ENCODE measurements at regions not wholly inside any gene's neighbourhood (a gene's known extent, or its start where the extent isn't known, plus 50 kb on each side); places are given as distances from the start of the nearest gene placed in this dataset.

GRCh38 chr5:4722886-4723285, 417.2 kb upstream of the ADAMTS16 start:
- TF ChIP-seq NFIC (IDR thresholded peaks at IDR 0.05): no peak
- no peak for TF ChIP-seq MAX (IDR thresholded peaks at IDR 0.05)
- no peak for TF ChIP-seq ZBTB7A (IDR thresholded peaks at IDR 0.05; ENCODE audit: low read depth)
- TF ChIP-seq TEAD4 (IDR thresholded peaks at IDR 0.05): no peak

- TF ChIP-seq RAD21 (IDR thresholded peaks at IDR 0.05; ENCODE audit: low read depth) (no peak), YY1 (IDR thresholded peaks at IDR 0.05; ENCODE audit: low read depth) (no peak), TCF12 (IDR thresholded peaks at IDR 0.05; ENCODE audit: low read depth) (no peak), EP300 (IDR thresholded peaks at IDR 0.05; ENCODE audit: borderline replicate concordance) (no peak), TAF1 (IDR thresholded peaks at IDR 0.05; ENCODE audit: low read depth) (no peak), REST (IDR thresholded peaks at IDR 0.05; ENCODE audit: low read depth) (no peak), CREB1 (IDR thresholded peaks at IDR 0.05; ENCODE audit: low read depth) (no peak), MAX (IDR thresholded peaks at IDR 0.05) (no peak), NFIC (IDR thresholded peaks at IDR 0.05) (no peak), TEAD4 (IDR thresholded peaks at IDR 0.05) (no peak), USF1 (IDR thresholded peaks at IDR 0.05) (no peak), EGR1 (IDR thresholded peaks at IDR 0.05) (no peak), CEBPB (IDR thresholded peaks at IDR 0.05) (no peak), FOXM1 (IDR thresholded peaks at IDR 0.05; ENCODE audit: borderline replicate concordance, low read depth) (no peak), ZBTB7A (IDR thresholded peaks at IDR 0.05; ENCODE audit: low read depth) (no peak)
Measured at GRCh38 chr5:4725594-4725993, 414.5 kb upstream of the ADAMTS16 start.

GRCh38 chr5:4730279-4730678, 409.9 kb upstream of the ADAMTS16 start:
- TF ChIP-seq EGR1 (IDR thresholded peaks at IDR 0.05): no peak
- TF ChIP-seq TCF12 (IDR thresholded peaks at IDR 0.05; ENCODE audit: low read depth): no peak
- no peak for TF ChIP-seq CEBPB (IDR thresholded peaks at IDR 0.05)
- TF ChIP-seq RAD21 (IDR thresholded peaks at IDR 0.05; ENCODE audit: low read depth): no peak
- no peak for TF ChIP-seq REST (IDR thresholded peaks at IDR 0.05; ENCODE audit: low read depth)
- no peak for TF ChIP-seq CREB1 (IDR thresholded peaks at IDR 0.05; ENCODE audit: low read depth)
- no peak for TF ChIP-seq YY1 (IDR thresholded peaks at IDR 0.05; ENCODE audit: low read depth)
- TF ChIP-seq USF1 (IDR thresholded peaks at IDR 0.05): no peak
- TF ChIP-seq TAF1 (IDR thresholded peaks at IDR 0.05; ENCODE audit: low read depth): no peak
- no peak for TF ChIP-seq ZBTB7A (IDR thresholded peaks at IDR 0.05; ENCODE audit: low read depth)
- no peak for TF ChIP-seq MAX (IDR thresholded peaks at IDR 0.05)
- no peak for TF ChIP-seq FOXM1 (IDR thresholded peaks at IDR 0.05; ENCODE audit: borderline replicate concordance, low read depth)
- TF ChIP-seq NFIC (IDR thresholded peaks at IDR 0.05): no peak
- no peak for TF ChIP-seq TEAD4 (IDR thresholded peaks at IDR 0.05)
- no peak for TF ChIP-seq EP300 (IDR thresholded peaks at IDR 0.05; ENCODE audit: borderline replicate concordance)

GRCh38 chr5:4734348-4734747, 405.8 kb upstream of the ADAMTS16 start:
- TF ChIP-seq ZBTB7A (IDR thresholded peaks at IDR 0.05; ENCODE audit: low read depth) (no peak), TCF12 (IDR thresholded peaks at IDR 0.05; ENCODE audit: low read depth) (no peak)

GRCh38 chr5:4735261-4735660, 404.9 kb upstream of the ADAMTS16 start:
- TF ChIP-seq YY1 (IDR thresholded peaks at IDR 0.05; ENCODE audit: low read depth) (no peak), MAX (IDR thresholded peaks at IDR 0.05) (no peak)

- TF ChIP-seq TAF1 (IDR thresholded peaks at IDR 0.05; ENCODE audit: low read depth): no peak
- no peak for TF ChIP-seq NFIC (IDR thresholded peaks at IDR 0.05)
- TF ChIP-seq USF1 (IDR thresholded peaks at IDR 0.05): no peak
- no peak for TF ChIP-seq YY1 (IDR thresholded peaks at IDR 0.05; ENCODE audit: low read depth)
- TF ChIP-seq TCF12 (IDR thresholded peaks at IDR 0.05; ENCODE audit: low read depth): no peak
- no peak for TF ChIP-seq EGR1 (IDR thresholded peaks at IDR 0.05)
Measured at GRCh38 chr5:4737868-4738267, 402.3 kb upstream of the ADAMTS16 start.

Measured in Ishikawa (cell line).